ENCODE measurements at regions not wholly inside any gene's neighbourhood (a gene's known extent, or its start where the extent isn't known, plus 50 kb on each side); places are given as distances from the start of the nearest gene placed in this dataset.

DNA sequence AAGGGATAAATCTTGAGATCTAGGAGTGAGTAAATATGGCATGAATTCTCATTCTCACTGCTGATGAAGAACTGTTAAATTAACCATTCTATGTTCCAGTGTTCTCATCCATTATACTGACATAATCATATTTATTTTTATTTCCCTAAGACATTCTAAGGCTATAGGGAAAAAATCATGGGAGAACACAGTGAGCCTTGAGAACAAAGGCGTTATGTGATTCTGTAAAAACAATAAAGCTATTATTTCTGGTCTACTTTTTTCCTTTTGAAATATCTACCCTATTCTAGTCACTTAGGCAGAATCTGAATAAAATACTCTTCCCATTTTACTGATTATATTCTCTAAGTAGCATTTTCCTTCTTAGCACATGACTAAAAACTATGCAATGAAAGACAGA, 155.7 kb upstream of the ADAMTS16 start:
- DNase-seq, result no peak
- ATAC-seq (ENCODE audit: low read depth), result no peak

DNA sequence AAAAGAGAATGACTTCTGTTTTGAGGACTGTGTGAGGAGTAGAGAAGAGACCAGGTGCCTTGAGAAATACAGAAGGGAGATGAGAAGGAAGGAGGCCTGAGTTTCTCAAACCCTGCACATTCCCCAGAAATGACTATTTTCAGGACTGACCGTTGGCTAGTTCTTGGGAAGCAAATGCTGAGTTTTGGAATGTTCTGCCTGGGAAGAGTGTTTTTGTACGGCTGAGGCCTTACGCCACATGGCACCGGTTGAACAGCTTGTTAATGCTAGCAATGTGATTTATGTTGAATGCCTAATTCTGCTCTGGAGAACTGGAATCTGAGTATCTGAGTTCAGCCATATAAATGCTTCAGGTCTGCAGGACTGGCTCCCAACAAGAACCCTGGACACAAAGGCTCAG, 152.7 kb upstream of the ADAMTS16 start:
- Mint-ChIP-seq H3K36me3 (no peaks in the 10 kb centered on the region), H3K27me3 (no peaks in the 10 kb centered on the region), H3K27ac (no peak overlapping the region), H3K4me3 (no peak overlapping the region), H3K4me1 (no peaks in the 10 kb centered on the region), H3K9me3 (no peaks in the 10 kb centered on the region)
- POLR2A ChIA-PET, result no interaction called here
- no peak for DNase-seq
- no peak for ATAC-seq (ENCODE audit: low read depth)

More for the DNA sequence above, 155.7 kb upstream of the ADAMTS16 start:
- H3K36me3 Mint-ChIP-seq, result no peaks in the 10 kb centered on the region
- H3K4me3 Mint-ChIP-seq, result no peak overlapping the region
- no peak overlapping the region for H3K27ac Mint-ChIP-seq
- H3K27me3 Mint-ChIP-seq, result no peaks in the 10 kb centered on the region
- H3K9me3 Mint-ChIP-seq, result no peaks in the 10 kb centered on the region
- no peaks in the 10 kb centered on the region for H3K4me1 Mint-ChIP-seq
- POLR2A ChIA-PET, result no interaction called here

DNA sequence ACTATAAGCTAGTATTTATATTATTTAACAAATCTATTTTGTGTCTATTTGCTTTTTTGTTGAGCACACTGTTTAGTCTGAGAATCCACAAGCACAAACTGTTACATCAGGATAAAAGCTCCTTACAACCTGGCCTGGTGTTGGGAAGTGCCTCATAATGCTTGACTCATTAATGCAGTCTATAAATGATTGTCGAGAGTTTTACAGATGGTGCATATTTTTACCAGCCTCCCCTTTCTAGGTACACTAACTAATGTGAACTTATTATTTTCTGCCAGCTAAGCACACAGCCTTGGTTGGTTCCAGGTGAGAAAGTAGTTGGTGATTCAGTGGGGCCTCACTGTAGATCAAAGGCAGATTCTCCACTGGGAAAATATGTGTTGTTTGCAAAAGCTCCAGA, 151.0 kb upstream of the ADAMTS16 start:
- Mint-ChIP-seq H3K36me3 (no peaks in the 10 kb centered on the region), H3K4me3 (no peak overlapping the region), H3K27me3 (no peaks in the 10 kb centered on the region), H3K27ac (no peak overlapping the region), H3K4me1 (no peaks in the 10 kb centered on the region), H3K9me3 (no peaks in the 10 kb centered on the region)
- no peak for ATAC-seq (ENCODE audit: low read depth)
- no peak for DNase-seq
- POLR2A ChIA-PET, result no interaction called here

DNA sequence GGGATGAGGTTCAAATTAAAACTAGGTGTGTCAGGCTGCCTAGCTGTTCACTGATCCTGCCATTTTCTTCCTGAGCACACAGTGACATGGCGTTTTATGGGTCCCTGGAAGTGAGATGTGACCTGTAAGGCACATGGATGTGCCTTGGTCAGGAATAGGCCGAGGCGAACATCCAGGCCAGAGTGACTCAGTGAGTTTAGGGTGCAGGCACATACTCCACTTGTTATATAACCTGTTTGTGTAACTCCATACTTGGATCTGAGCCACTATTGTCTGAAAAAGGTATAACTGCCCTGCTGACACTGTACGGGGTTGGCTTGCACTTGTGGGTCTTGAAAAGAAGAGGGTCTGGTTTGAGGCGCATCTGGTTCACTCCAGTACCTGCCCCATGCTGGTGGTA, 150.1 kb upstream of the ADAMTS16 start:
- POLR2A ChIA-PET, result no interaction called here
- no peak for DNase-seq
- H3K9me3 Mint-ChIP-seq, result no peaks in the 10 kb centered on the region
- ATAC-seq (ENCODE audit: low read depth), result no peak
- no peak overlapping the region for H3K27ac Mint-ChIP-seq
- H3K4me3 Mint-ChIP-seq, result no peak overlapping the region
- H3K4me1 Mint-ChIP-seq, result no peaks in the 10 kb centered on the region
- H3K36me3 Mint-ChIP-seq, result no peaks in the 10 kb centered on the region
- H3K27me3 Mint-ChIP-seq, result no peaks in the 10 kb centered on the region

DNA sequence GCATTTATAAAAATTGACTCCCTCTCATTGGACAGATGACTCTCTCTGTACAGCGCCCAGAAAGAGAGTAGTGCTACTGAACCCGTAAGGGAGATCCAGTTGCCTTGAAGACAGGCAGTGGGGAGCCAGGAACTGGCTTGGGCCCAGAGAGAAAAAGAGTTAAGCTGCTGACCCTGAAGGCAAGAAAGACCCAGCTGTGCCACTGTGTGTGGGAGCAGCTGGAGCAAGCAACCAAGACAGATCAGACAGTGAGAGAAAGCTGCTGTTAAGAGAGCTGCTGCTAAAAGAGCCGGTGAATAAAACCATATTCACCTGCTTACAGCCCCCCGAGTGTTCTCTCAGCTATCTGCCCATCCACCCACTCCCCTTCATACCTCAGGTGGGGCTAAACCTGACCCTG, 149.7 kb upstream of the ADAMTS16 start:
- DNase-seq (no peak), ATAC-seq (ENCODE audit: low read depth) (no peak)
- no peaks in the 10 kb centered on the region for H3K36me3 Mint-ChIP-seq
- POLR2A ChIA-PET, result no interaction called here
- H3K9me3 Mint-ChIP-seq, result no peaks in the 10 kb centered on the region
- no peak overlapping the region for H3K4me3 Mint-ChIP-seq
- H3K27me3 Mint-ChIP-seq, result no peaks in the 10 kb centered on the region
- no peaks in the 10 kb centered on the region for H3K4me1 Mint-ChIP-seq
- no peak overlapping the region for H3K27ac Mint-ChIP-seq

DNA sequence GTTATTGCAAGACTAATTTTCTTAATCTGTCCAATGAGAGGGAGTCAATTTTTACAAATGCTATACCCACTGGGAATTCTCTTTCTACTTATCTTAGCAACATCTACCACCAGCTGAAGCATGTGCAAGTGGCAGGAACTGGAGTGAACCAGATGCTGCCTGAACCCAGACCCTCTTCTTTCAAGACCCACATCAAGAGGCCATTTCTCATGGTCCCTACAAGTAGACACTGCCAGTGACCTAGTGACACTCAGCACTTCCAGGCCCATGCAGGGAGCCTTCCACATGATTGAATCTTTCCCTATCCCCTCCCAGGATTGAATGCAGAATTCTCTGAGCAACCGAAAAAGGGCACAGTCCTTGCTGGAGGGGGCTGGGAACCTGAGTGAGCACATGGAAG, 148.2 kb upstream of the ADAMTS16 start:
- Mint-ChIP-seq H3K4me1 (no peaks in the 10 kb centered on the region), H3K27ac (no peak overlapping the region), H3K36me3 (no peaks in the 10 kb centered on the region), H3K4me3 (no peak overlapping the region), H3K27me3 (no peaks in the 10 kb centered on the region), H3K9me3 (no peaks in the 10 kb centered on the region)
- POLR2A ChIA-PET, result no interaction called here
- DNase-seq, result no peak
- no peak for ATAC-seq (ENCODE audit: low read depth)

DNA sequence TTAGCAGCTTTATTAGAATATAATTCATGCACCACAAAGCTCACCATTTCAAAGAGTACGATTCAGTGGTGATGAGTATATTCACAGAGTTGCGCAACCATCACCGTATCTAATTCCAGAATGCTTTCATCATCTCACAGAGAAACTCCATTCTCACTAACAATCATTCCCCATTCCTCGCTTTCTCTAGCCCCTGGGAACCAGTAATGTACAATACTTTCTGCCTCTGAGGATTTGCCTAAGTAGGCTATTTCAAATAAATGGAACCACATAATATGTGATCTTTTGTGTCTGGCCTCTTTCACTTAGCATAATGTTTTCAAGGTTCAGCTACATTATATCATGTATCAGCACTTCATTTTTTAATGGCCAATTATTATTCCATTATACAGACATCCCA, 145.1 kb upstream of the ADAMTS16 start:
- POLR2A ChIA-PET, result no interaction called here

DNA sequence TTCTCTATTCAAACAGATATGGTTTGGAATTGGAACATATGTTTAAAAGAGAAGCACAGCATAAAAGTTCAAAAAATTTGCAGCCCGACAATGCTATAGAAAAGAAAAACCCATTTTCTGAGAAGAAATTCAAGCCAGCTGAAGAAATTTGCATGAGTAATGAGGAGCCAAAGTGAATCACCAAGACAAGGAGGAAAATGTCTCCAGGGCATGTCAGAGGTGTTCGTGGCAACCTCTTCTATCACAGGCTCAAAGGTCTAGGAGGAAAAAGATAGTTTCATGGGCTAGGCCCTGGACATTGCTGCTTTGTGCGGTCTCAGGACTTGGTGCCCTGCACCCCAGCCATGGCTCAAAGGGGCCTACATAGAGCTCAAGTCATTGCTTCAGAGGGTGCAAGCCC, 134.8 kb upstream of the ADAMTS16 start:
- Mint-ChIP-seq H3K9me3 (no peaks in the 10 kb centered on the region), H3K4me3 (no peak overlapping the region), H3K27me3 (no peaks in the 10 kb centered on the region), H3K27ac (no peak overlapping the region), H3K4me1 (no peaks in the 10 kb centered on the region), H3K36me3 (no peaks in the 10 kb centered on the region)
- ATAC-seq (ENCODE audit: low read depth) (no peak), DNase-seq (no peak)
- POLR2A ChIA-PET, result no interaction called here

More for the DNA sequence above, 145.1 kb upstream of the ADAMTS16 start:
- H3K27me3 Mint-ChIP-seq, result no peaks in the 10 kb centered on the region
- DNase-seq (no peak), ATAC-seq (ENCODE audit: low read depth) (no peak)
- no peak overlapping the region for H3K27ac Mint-ChIP-seq
- H3K9me3 Mint-ChIP-seq, result no peaks in the 10 kb centered on the region
- no peak overlapping the region for H3K4me3 Mint-ChIP-seq
- no peaks in the 10 kb centered on the region for H3K4me1 Mint-ChIP-seq
- no peaks in the 10 kb centered on the region for H3K36me3 Mint-ChIP-seq

DNA sequence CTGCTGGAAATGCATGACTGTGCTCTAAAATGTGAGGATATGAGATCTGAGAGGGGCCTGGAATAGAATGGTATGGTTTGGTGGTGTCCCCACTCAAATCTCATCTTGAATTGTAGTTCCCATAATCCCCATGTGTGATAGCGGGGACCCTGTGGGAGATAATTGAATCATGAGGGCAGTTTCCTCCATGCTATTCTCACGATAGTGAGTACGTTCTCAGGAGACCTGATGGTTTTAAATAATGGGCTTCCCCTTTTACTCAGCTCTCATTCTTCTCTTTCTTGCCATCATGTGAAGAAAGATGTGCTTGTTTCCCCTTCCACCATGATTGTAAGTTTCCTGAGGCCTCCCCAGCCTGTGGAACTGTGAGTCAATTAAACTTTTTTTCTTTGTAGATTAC, 133.6 kb upstream of the ADAMTS16 start:
- H3K9me3 Mint-ChIP-seq, result no peaks in the 10 kb centered on the region
- H3K4me3 Mint-ChIP-seq, result no peak overlapping the region
- DNase-seq (no peak), ATAC-seq (ENCODE audit: low read depth) (no peak)
- H3K27me3 Mint-ChIP-seq, result no peaks in the 10 kb centered on the region
- H3K27ac Mint-ChIP-seq, result no peak overlapping the region
- POLR2A ChIA-PET, result no interaction called here
- no peaks in the 10 kb centered on the region for H3K36me3 Mint-ChIP-seq
- no peaks in the 10 kb centered on the region for H3K4me1 Mint-ChIP-seq

DNA sequence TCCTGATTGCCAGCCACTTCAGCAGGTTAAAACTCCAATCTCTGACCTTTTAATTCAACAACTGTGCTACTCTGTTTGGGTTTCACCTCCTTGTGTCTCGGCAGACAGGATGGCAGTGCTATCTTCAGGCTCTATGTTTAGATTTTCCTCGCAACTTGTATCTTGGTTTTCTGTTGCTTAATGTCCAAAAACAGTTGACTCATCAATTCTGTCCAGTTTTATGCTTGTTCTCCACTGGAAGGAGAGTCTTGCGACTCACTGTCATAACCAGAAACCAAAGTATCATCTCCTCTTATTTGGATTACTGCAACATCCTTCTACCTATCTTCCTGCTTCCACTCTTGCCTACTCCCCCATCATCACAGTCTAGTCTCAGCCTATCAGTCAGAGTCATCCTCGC, 130.9 kb upstream of the ADAMTS16 start:
- H3K9me3 Mint-ChIP-seq, result no peaks in the 10 kb centered on the region
- DNase-seq, result no peak
- no peaks in the 10 kb centered on the region for H3K4me1 Mint-ChIP-seq
- ATAC-seq (ENCODE audit: low read depth), result no peak
- H3K36me3 Mint-ChIP-seq, result no peaks in the 10 kb centered on the region
- no peak overlapping the region for H3K4me3 Mint-ChIP-seq
- H3K27me3 Mint-ChIP-seq, result no peaks in the 10 kb centered on the region
- H3K27ac Mint-ChIP-seq, result no peak overlapping the region
- POLR2A ChIA-PET, result no interaction called here

DNA sequence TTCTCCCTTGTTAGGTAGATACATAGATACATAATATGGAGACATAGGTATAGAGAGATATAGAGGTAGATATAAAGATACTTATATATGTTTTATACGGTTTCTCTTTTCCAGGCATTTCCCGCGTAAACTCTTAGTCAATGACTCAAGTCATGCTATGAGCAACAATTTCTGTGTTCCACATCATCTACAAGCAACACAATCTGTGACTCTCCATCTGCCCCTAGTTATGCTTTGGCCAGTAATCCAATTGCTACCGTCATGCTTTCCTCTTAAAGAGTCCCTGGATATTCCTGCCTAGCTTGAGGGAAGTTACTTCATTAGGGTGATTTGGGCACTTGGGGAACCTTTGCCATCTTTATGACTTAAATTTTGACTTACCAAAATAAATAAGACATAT, 129.0 kb upstream of the ADAMTS16 start:
- Mint-ChIP-seq H3K4me1 (no peaks in the 10 kb centered on the region), H3K9me3 (no peaks in the 10 kb centered on the region), H3K27me3 (no peaks in the 10 kb centered on the region), H3K27ac (no peak overlapping the region), H3K36me3 (no peaks in the 10 kb centered on the region), H3K4me3 (no peak overlapping the region)
- no peak for DNase-seq
- POLR2A ChIA-PET, result no interaction called here
- no peak for ATAC-seq (ENCODE audit: low read depth)

DNA sequence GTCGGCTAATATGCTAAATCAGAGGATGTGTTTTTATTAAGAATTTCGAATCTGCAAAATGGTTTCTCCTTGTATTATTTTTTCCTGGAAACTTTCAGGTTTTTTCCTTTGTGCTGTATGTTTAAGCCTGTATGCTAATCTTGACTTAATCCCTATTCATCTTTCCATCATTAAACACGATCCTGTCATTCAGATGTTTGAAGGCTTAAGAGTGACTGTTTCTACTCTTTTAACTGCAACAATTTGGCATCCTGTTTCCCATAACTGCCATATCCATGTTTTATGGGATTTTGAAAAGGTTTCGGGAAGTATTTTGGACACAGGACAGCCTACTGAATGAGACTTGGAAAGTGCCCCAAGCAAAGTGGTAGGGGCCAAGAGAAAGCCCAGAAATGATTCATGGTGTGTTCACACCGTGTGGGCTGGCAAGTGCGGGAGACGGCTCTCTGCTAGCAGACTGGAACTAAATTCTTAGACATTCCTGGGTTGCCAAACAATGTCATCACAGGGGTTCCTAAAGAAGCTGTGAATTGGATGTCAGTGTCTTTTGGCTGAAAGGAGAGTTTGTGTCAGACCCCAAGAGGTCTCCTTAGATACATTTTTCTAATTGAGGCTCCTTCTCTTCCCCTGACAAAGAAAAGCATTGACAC, 125.4 kb upstream of the ADAMTS16 start:
- POLR2A ChIA-PET, result no interaction called here
- Mint-ChIP-seq H3K27ac (no peak overlapping the region), H3K4me3 (no peak overlapping the region), H3K9me3 (peaks cover 1% of the 10 kb centered on the region), H3K4me1 (no peaks in the 10 kb centered on the region), H3K36me3 (no peaks in the 10 kb centered on the region), H3K27me3 (no peaks in the 10 kb centered on the region)
- ATAC-seq (ENCODE audit: low read depth), result no peak
- no peak for DNase-seq

DNA sequence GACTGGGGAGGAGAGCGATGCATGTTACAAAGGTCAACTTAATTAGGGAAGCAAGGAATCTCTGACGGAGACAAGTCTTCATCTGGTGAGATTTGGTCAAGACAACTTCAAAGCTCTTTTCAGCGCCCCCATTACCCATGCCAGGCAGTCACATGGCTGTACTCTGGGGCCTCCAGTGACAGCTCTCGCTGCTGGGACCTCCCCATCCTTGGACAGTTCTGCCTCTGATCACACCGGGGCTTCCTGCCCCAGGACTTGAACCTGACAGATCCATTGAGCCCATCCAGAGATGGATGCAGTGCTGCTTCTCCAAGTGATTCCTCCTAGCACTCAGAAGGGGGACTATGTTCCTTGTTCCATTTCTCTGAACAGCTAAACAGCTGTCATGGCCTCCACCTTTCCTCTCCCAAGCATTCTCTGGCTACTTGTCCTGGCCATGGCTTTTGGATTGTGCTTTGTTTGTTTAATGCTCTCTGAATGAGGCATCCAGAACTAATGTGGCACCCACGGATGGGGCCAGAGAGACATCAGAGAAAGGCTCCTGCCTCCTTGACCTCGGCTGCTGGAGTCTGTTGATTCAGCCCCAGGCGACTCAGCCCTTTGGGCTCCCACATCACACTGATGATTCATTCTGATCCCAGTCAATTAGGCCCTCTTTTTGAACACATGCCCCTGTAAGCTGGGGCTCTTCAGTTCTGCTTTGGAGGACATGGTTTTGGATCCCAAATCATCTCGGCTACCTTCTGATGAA, 122.1 kb upstream of the ADAMTS16 start:
- Mint-ChIP-seq H3K36me3 (no peaks in the 10 kb centered on the region), H3K9me3 (peaks cover 1% of the 10 kb centered on the region), H3K27ac (no peak overlapping the region), H3K27me3 (no peaks in the 10 kb centered on the region), H3K4me3 (no peak overlapping the region), H3K4me1 (no peaks in the 10 kb centered on the region)
- no peak for ATAC-seq (ENCODE audit: low read depth)
- POLR2A ChIA-PET, result no interaction called here
- DNase-seq, result no peak

DNA sequence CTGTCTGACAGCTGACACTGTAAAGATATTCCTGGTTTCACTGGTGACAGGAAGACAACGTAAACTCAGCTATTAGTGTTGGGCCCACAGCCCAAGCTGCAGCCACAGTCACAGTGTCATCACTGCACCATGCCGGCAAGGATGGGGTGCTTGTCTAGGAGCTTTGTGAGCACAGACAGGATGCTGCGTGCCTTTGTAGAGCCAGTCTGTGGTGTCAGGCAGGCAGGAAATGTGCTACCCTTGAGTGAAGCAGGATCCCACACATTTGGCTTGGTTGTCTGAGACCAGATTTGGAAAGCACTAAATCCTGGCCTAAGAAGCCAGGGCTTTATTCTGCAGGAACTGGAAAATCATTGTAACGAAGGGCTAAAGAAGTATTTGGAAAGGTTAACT, 121.6 kb upstream of the ADAMTS16 start:
- no peak for ATAC-seq (ENCODE audit: low read depth)
- Mint-ChIP-seq H3K9me3 (peaks cover 1% of the 10 kb centered on the region), H3K4me1 (no peaks in the 10 kb centered on the region), H3K36me3 (no peaks in the 10 kb centered on the region), H3K4me3 (no peak overlapping the region), H3K27me3 (no peaks in the 10 kb centered on the region), H3K27ac (no peak overlapping the region)
- POLR2A ChIA-PET, result no interaction called here
- no peak for DNase-seq

Measured in activated naive CD8-positive, alpha-beta T cell treated with anti-CD3 and anti-CD28 coated beads, Interleukin-2, amount 10 ng/mL, durations not matched to agents 7 days and 5 days (primary cell).